Trophoblast cell (in vitro differentiated cells and primary cell): ENCODE measurements at regions not wholly inside any gene's neighbourhood (a gene's known extent, or its start where the extent isn't known, plus 50 kb on each side); places are given as distances from the start of the nearest gene placed in this dataset.
"Not testable (repeated sequence)": the region's sequence is repeated elsewhere in the genome, so short reads cannot be mapped to it uniquely, and the experiment has no call there.

Source experiments
- DNase-seq, 2 donors: peaks; one replicate each; pipeline ENCODE4 v3.0.0-alpha.2; 2016
- H2AFZ ChIP-seq: 2 replicates; pipeline ENCODE4 v1.6.1; 2013; ENCODE audit warnings: low read length, moderate library complexity, mild to moderate bottlenecking; ENCODE audit not compliant: insufficient read depth, poor library complexity
- H2AK5ac ChIP-seq: 2 replicates; pipeline ENCODE4 v1.6.1; 2013; ENCODE audit warnings: mild to moderate bottlenecking, low read length
- H2BK120ac ChIP-seq: 2 replicates; pipeline ENCODE4 v1.6.1; 2013; ENCODE audit warnings: low read length, mild to moderate bottlenecking, moderate library complexity; ENCODE audit not compliant: insufficient read depth, poor library complexity
- H2BK12ac ChIP-seq: 2 replicates; pipeline ENCODE4 v1.6.1; 2013; ENCODE audit warnings: mild to moderate bottlenecking, low read length, moderate library complexity
- H2BK5ac ChIP-seq: 2 replicates; pipeline ENCODE4 v1.6.1; 2013; ENCODE audit warnings: low read length, low read depth, moderate library complexity, mild to moderate bottlenecking; ENCODE audit not compliant: poor library complexity
- H3K14ac ChIP-seq: 2 replicates; pipeline ENCODE4 v1.6.1; 2013; ENCODE audit warnings: mild to moderate bottlenecking, low read length
- H3K18ac ChIP-seq: 2 replicates; pipeline ENCODE4 v1.6.1; 2013; ENCODE audit warnings: mild to moderate bottlenecking, low read length
- H3K23ac ChIP-seq: 2 replicates; pipeline ENCODE4 v1.6.1; 2013; ENCODE audit warnings: low read length
- H3K27ac ChIP-seq: 2 replicates; pipeline ENCODE4 v1.5.1; 2013; ENCODE audit warnings: low read depth, mild to moderate bottlenecking, inconsistent platforms, low read length, moderate library complexity
- H3K27me3 ChIP-seq: 2 replicates; pipeline ENCODE4 v1.6.1; 2013; ENCODE audit warnings: inconsistent platforms, mild to moderate bottlenecking, low read length, moderate library complexity; ENCODE audit not compliant: insufficient read depth
- H3K36me3 ChIP-seq, 2 experiments: 1 replicate in 1 of 2; 2 replicates in 1 of 2; pipeline ENCODE4 v1.6.1; 2013; ENCODE audit warnings: low read length in 2 of 2, mild to moderate bottlenecking in 2 of 2, moderate library complexity in 1 of 2; ENCODE audit not compliant: insufficient read depth in 2 of 2, control insufficient read depth in 1 of 2
- H3K4ac ChIP-seq: 2 replicates; pipeline ENCODE4 v1.6.1; 2013; ENCODE audit warnings: low read depth, mild to moderate bottlenecking, low read length, moderate library complexity
- H3K4me1 ChIP-seq, 2 experiments: 1 replicate in 1 of 2; 2 replicates in 1 of 2; pipeline ENCODE4 v1.6.1; 2013; ENCODE audit warnings: low read length in 2 of 2, mild to moderate bottlenecking in 2 of 2, moderate library complexity in 1 of 2; ENCODE audit not compliant: insufficient read depth in 2 of 2, control insufficient read depth in 1 of 2
- H3K4me2 ChIP-seq: 2 replicates; pipeline ENCODE4 v1.6.1; 2013; ENCODE audit warnings: inconsistent platforms, mild to moderate bottlenecking, low read length, moderate library complexity
- H3K4me3 ChIP-seq: 2 replicates; pipeline ENCODE4 v1.5.1; 2013; ENCODE audit warnings: mild to moderate bottlenecking, low read depth, low read length, inconsistent platforms
- H3K79me1 ChIP-seq: one replicate; pipeline ENCODE4 v1.6.1; 2013; ENCODE audit warnings: low read length
- H3K79me2 ChIP-seq: 2 replicates; pipeline ENCODE4 v1.6.1; 2013; ENCODE audit warnings: low read length, mild to moderate bottlenecking; ENCODE audit not compliant: control insufficient read depth, insufficient read depth, poor library complexity
- H3K9ac ChIP-seq: 2 replicates; pipeline ENCODE4 v1.6.1; 2013; ENCODE audit warnings: mild to moderate bottlenecking, low read length
- H3K9me3 ChIP-seq: 2 replicates; pipeline ENCODE4 v1.6.1; 2013; ENCODE audit warnings: low read depth, mild to moderate bottlenecking, control low read depth, inconsistent platforms, low read length; ENCODE audit not compliant: insufficient read depth
- H4K12ac ChIP-seq: 2 replicates; pipeline ENCODE4 v1.6.1; 2013; ENCODE audit warnings: low read depth, mild to moderate bottlenecking, low read length, moderate library complexity
- H4K8ac ChIP-seq: 2 replicates; pipeline ENCODE4 v1.6.1; 2013; ENCODE audit warnings: low read depth, mild to moderate bottlenecking, low read length, moderate library complexity
- H4K91ac ChIP-seq: one replicate; pipeline ENCODE4 v1.6.1; 2013; ENCODE audit warnings: low read depth, mild to moderate bottlenecking, low read length, moderate library complexity
- WGBS: extraction: QIAGEN DNeasy Blood & Tissue Kit; methylation state at CpG from one replicate; pipeline ENCODE4 v1.1.7; 2013; ENCODE audit warnings: missing lambda C conversion rate; ENCODE audit not compliant: insufficient read length, insufficient coverage; ENCODE audit errors: extremely low coverage; 5-methylcytosine and 5-hydroxymethylcytosine counted together

- H3K27ac ChIP-seq, H2BK12ac ChIP-seq, H2AK5ac ChIP-seq, H3K4me3 ChIP-seq, H3K23ac ChIP-seq, H2BK5ac ChIP-seq, H4K8ac ChIP-seq, H4K12ac ChIP-seq, H3K79me1 ChIP-seq, H3K4me1 ChIP-seq, H3K4me2 ChIP-seq, DNase-seq, H3K14ac ChIP-seq, H3K9me3 ChIP-seq, H3K18ac ChIP-seq, H3K27me3 ChIP-seq, H3K4ac ChIP-seq, H3K79me2 ChIP-seq, H2BK120ac ChIP-seq, H4K91ac ChIP-seq, H2AFZ ChIP-seq, H3K9ac ChIP-seq, H3K36me3 ChIP-seq: not testable (repeated sequence)
- no CpG with 5 or more reads among the region's 1 CpG for WGBS
Measured at GRCh38 chr15:31681529-31682259, 348.6 kb upstream of the CHRNA7 start.

- not testable (repeated sequence) for H4K8ac ChIP-seq, H3K27me3 ChIP-seq, H4K12ac ChIP-seq, H4K91ac ChIP-seq, H3K4ac ChIP-seq, H2BK120ac ChIP-seq, H3K4me2 ChIP-seq, H3K4me1 ChIP-seq, H3K79me2 ChIP-seq, H3K27ac ChIP-seq, H2AFZ ChIP-seq, DNase-seq, H3K14ac ChIP-seq, H3K23ac ChIP-seq, H2BK5ac ChIP-seq, H2BK12ac ChIP-seq, H2AK5ac ChIP-seq, H3K9ac ChIP-seq, H3K18ac ChIP-seq, H3K79me1 ChIP-seq, H3K4me3 ChIP-seq, H3K9me3 ChIP-seq, H3K36me3 ChIP-seq
- no CpG with 5 or more reads among the region's 8 CpGs for WGBS
Measured at GRCh38 chr15:31687088-31687487, 343.2 kb upstream of the CHRNA7 start.

- H3K27me3 ChIP-seq, H3K18ac ChIP-seq, H3K36me3 ChIP-seq, H3K4me1 ChIP-seq, H3K4me2 ChIP-seq, H3K23ac ChIP-seq, H3K4me3 ChIP-seq, H3K4ac ChIP-seq, H3K14ac ChIP-seq, H2BK12ac ChIP-seq, H2BK5ac ChIP-seq, H2AFZ ChIP-seq, H2AK5ac ChIP-seq, H3K27ac ChIP-seq, H4K8ac ChIP-seq, H2BK120ac ChIP-seq, H4K12ac ChIP-seq, H3K9ac ChIP-seq, H3K79me1 ChIP-seq, H4K91ac ChIP-seq, H3K9me3 ChIP-seq, H3K79me2 ChIP-seq: not testable (repeated sequence)
- peak in 1 of 2 donors; percentile 3 for DNase-seq
- no CpG with 5 or more reads among the region's 5 CpGs for WGBS
Measured at GRCh38 chr15:31696509-31696908, 333.8 kb upstream of the CHRNA7 start.

GRCh38 chr15:31705076-31705678, 325.1 kb upstream of the CHRNA7 start:
- H3K14ac ChIP-seq, H3K4me2 ChIP-seq, H4K91ac ChIP-seq, H3K79me1 ChIP-seq, H4K8ac ChIP-seq, H2AFZ ChIP-seq, H3K23ac ChIP-seq, H3K27me3 ChIP-seq, H3K4me1 ChIP-seq, H3K9ac ChIP-seq, H2BK5ac ChIP-seq, H2AK5ac ChIP-seq, H3K79me2 ChIP-seq, H3K4me3 ChIP-seq, H4K12ac ChIP-seq, H3K36me3 ChIP-seq, H3K4ac ChIP-seq, H2BK12ac ChIP-seq, H3K18ac ChIP-seq, H3K27ac ChIP-seq, H3K9me3 ChIP-seq, H2BK120ac ChIP-seq, DNase-seq: not testable (repeated sequence)
- no CpG with 5 or more reads among the region's 7 CpGs for WGBS
